ENCODE measurements at regions not wholly inside any gene's neighbourhood (a gene's known extent, or its start where the extent isn't known, plus 50 kb on each side); places are given as distances from the start of the nearest gene placed in this dataset.

GRCh38 chr14:34218881-34219280 is 243.2 kb downstream of the SPTSSA start (continued):
- no peak for TF ChIP-seq POLR2A (IDR thresholded peaks at IDR 0.05; ENCODE audit: borderline replicate concordance, extremely low read depth, insufficient read depth, insufficient read length)
- TF ChIP-seq ZFX (IDR thresholded peaks at IDR 0.05) = no peak
- no peak for TF ChIP-seq CEBPB (IDR thresholded peaks at IDR 0.05; ENCODE audit: low read depth)
- no peak for TF ChIP-seq ZNF274 (IDR thresholded peaks at IDR 0.05; ENCODE audit: low read depth, low read length)
- no peak for TF ChIP-seq SP1 (IDR thresholded peaks at IDR 0.05; ENCODE audit: low read depth)
- no peak for TF ChIP-seq EZH2 (IDR thresholded peaks at IDR 0.05)
- no peak for TF ChIP-seq SIN3A (IDR thresholded peaks at IDR 0.05; ENCODE audit: low read depth)

GRCh38 chr14:34214961-34215360 is 247.1 kb downstream of the SPTSSA start:
- BruUV-seq (replicated peaks) = no TSS peak
- no peak for DNase-seq (ENCODE audit: low read depth, low spot score)

GRCh38 chr14:34213332-34213731 is 248.7 kb downstream of the SPTSSA start:
- Histone ChIP-seq H3K27ac (ENCODE audit: low read depth, low read length) (no peak overlapping the region), H3K27me3 (ENCODE audit: insufficient read depth, low read length) (peaks cover 23% of the 10 kb centered on the region; the same call in 1 of the 2 replicates), H3K36me3 (ENCODE audit: control insufficient read depth in 1 of 2, insufficient read depth in 2 of 2, low read length in 2 of 2) (no peaks in the 10 kb centered on the region), H3K4me3 (replicated peaks in 1 of 2; ENCODE audit: low read depth in 1 of 2, low read length in 2 of 2) (no peak overlapping the region), H3K9me2 (ENCODE audit: insufficient read depth) (no peaks in the 10 kb centered on the region), H3K9me3 (ENCODE audit: control insufficient read depth in 1 of 2, insufficient read depth in 1 of 2, low read depth in 1 of 2, low read length in 2 of 2) (no peaks in the 10 kb centered on the region), H2AFZ (ENCODE audit: low read depth, low read length, poor library complexity, severe bottlenecking) (no peak overlapping the region), H3K4me1 (ENCODE audit: control insufficient read depth in 1 of 2, insufficient read depth in 2 of 2, low read length in 2 of 2) (no peaks in the 10 kb centered on the region), H4K20me1 (ENCODE audit: insufficient read depth) (no peaks in the 10 kb centered on the region), H3K79me2 (ENCODE audit: insufficient read depth, low read length) (no peaks in the 10 kb centered on the region), H3K9ac (ENCODE audit: low read length) (no peak overlapping the region), H3K4me2 (ENCODE audit: low read length) (no peak overlapping the region)
- ChIA-PET POLR2A (no interaction called here), CTCF (no interaction called here), RAD21 (ENCODE audit: low non-redundant PET in 1 of 2, low total read pairs in 2 of 2, uncharacterized antibody in 2 of 2, unreplicated experiment in 2 of 2) (no interaction called here)
- intact Hi-C loops (cut with micrococcal nuclease) = no loop called here
- no peak for ATAC-seq
- DNase-seq (ENCODE audit: low read depth, low spot score) = no peak
- TF ChIP-seq POLR2A (IDR thresholded peaks at IDR 0.05; ENCODE audit: borderline replicate concordance, extremely low read depth, insufficient read depth, insufficient read length) = no peak
- no peak for TF ChIP-seq SP1 (IDR thresholded peaks at IDR 0.05; ENCODE audit: low read depth)
- TF ChIP-seq EZH2 (IDR thresholded peaks at IDR 0.05) = no peak
- no peak for TF ChIP-seq TCF7L2 (IDR thresholded peaks at IDR 0.05; ENCODE audit: borderline replicate concordance, extremely low read depth, insufficient read depth, insufficient read length)
- no peak for TF ChIP-seq SIN3A (IDR thresholded peaks at IDR 0.05; ENCODE audit: low read depth)
- TF ChIP-seq ELF1 (IDR thresholded peaks at IDR 0.05; ENCODE audit: borderline replicate concordance, low read depth) = no peak
- TF ChIP-seq, protein P1, sequence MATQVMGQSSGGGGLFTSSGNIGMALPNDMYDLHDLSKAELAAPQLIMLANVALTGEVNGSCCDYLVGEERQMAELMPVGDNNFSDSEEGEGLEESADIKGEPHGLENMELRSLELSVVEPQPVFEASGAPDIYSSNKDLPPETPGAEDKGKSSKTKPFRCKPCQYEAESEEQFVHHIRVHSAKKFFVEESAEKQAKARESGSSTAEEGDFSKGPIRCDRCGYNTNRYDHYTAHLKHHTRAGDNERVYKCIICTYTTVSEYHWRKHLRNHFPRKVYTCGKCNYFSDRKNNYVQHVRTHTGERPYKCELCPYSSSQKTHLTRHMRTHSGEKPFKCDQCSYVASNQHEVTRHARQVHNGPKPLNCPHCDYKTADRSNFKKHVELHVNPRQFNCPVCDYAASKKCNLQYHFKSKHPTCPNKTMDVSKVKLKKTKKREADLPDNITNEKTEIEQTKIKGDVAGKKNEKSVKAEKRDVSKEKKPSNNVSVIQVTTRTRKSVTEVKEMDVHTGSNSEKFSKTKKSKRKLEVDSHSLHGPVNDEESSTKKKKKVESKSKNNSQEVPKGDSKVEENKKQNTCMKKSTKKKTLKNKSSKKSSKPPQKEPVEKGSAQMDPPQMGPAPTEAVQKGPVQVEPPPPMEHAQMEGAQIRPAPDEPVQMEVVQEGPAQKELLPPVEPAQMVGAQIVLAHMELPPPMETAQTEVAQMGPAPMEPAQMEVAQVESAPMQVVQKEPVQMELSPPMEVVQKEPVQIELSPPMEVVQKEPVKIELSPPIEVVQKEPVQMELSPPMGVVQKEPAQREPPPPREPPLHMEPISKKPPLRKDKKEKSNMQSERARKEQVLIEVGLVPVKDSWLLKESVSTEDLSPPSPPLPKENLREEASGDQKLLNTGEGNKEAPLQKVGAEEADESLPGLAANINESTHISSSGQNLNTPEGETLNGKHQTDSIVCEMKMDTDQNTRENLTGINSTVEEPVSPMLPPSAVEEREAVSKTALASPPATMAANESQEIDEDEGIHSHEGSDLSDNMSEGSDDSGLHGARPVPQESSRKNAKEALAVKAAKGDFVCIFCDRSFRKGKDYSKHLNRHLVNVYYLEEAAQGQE (IDR thresholded peaks at IDR 0.05; ENCODE audit: low read depth) = no peak
- no TSS peak for BruUV-seq (replicated peaks)

More at GRCh38 chr14:34214961-34215360, 247.1 kb downstream of the SPTSSA start:
- H3K27ac ChIP-seq (ENCODE audit: low read depth, low read length) = no peak overlapping the region
- H3K4me3 ChIP-seq (replicated peaks in 1 of 2; ENCODE audit: low read depth in 1 of 2, low read length in 2 of 2) = no peak overlapping the region
- H3K79me2 ChIP-seq (ENCODE audit: insufficient read depth, low read length) = no peaks in the 10 kb centered on the region
- no peak overlapping the region for H3K9ac ChIP-seq (ENCODE audit: low read length)
- H3K27me3 ChIP-seq (ENCODE audit: insufficient read depth, low read length) = peaks cover 23% of the 10 kb centered on the region; the same call in 1 of the 2 replicates
- POLR2A ChIA-PET = no interaction called here
- H3K4me1 ChIP-seq (ENCODE audit: control insufficient read depth in 1 of 2, insufficient read depth in 2 of 2, low read length in 2 of 2) = no peaks in the 10 kb centered on the region
- RAD21 ChIA-PET (ENCODE audit: low non-redundant PET in 1 of 2, low total read pairs in 2 of 2, uncharacterized antibody in 2 of 2, unreplicated experiment in 2 of 2) = no interaction called here
- H3K36me3 ChIP-seq (ENCODE audit: control insufficient read depth in 1 of 2, insufficient read depth in 2 of 2, low read length in 2 of 2) = no peaks in the 10 kb centered on the region
- H2AFZ ChIP-seq (ENCODE audit: low read depth, low read length, poor library complexity, severe bottlenecking) = no peak overlapping the region
- no peak overlapping the region for H3K4me2 ChIP-seq (ENCODE audit: low read length)
- no peak for TF ChIP-seq EZH2 (IDR thresholded peaks at IDR 0.05)
- TF ChIP-seq EZH2phosphoT487 (IDR thresholded peaks at IDR 0.05; ENCODE audit: borderline replicate concordance) = no peak
- no peak for TF ChIP-seq SRF (IDR thresholded peaks at IDR 0.05; ENCODE audit: low read depth)
- TF ChIP-seq JUND (IDR thresholded peaks at IDR 0.05) = no peak
- TF ChIP-seq TCF7L2 (IDR thresholded peaks at IDR 0.05; ENCODE audit: borderline replicate concordance, extremely low read depth, insufficient read depth, insufficient read length) = no peak
- no peak for TF ChIP-seq ELF1 (IDR thresholded peaks at IDR 0.05; ENCODE audit: borderline replicate concordance, low read depth)
- no peaks in the 10 kb centered on the region for H4K20me1 ChIP-seq (ENCODE audit: insufficient read depth)
- no peak for ATAC-seq
- CTCF ChIA-PET = no interaction called here
- no peaks in the 10 kb centered on the region for H3K9me3 ChIP-seq (ENCODE audit: control insufficient read depth in 1 of 2, insufficient read depth in 1 of 2, low read depth in 1 of 2, low read length in 2 of 2)
- intact Hi-C loops (cut with micrococcal nuclease) = no loop called here
- H3K9me2 ChIP-seq (ENCODE audit: insufficient read depth) = no peaks in the 10 kb centered on the region

Data from HCT116 (cell line).